GM18907 (cell line): ENCODE measurements at regions not wholly inside any gene's neighbourhood (a gene's known extent, or its start where the extent isn't known, plus 50 kb on each side); places are given as distances from the start of the nearest gene placed in this dataset.

Experiments used
- ATAC-seq: cut with Tn5 transposase; IDR thresholded peaks from one replicate; pipeline ENCODE4 v1.9.1; 2021; ENCODE audit warnings: mild to moderate bottlenecking, moderate library complexity; ENCODE audit not compliant: unreplicated experiment

- no peak for ATAC-seq
These were observed 228.4 kb upstream of the N4BP1 start for GRCh38 chr16:48838349-48838748.

DNA sequence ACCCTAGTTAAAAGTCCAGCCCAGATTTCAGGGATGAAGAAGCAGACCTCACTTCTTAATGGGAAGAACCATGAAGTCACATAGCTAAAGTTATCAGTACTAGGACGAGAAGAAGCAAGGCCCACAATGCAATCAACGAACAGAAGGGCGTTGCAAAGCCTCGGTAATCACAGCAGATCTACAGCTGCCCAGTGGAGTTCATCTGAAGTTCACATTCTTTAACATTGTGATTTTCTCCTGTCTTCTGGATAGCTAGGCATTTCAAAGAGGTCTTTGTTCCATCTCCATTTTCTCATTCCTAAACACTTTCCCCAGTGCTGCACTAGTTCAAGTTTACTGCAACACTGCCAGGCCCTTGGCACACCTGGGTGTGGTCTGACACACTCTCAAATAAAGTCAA lies 226.7 kb upstream of the N4BP1 start:
- no peak for ATAC-seq

DNA sequence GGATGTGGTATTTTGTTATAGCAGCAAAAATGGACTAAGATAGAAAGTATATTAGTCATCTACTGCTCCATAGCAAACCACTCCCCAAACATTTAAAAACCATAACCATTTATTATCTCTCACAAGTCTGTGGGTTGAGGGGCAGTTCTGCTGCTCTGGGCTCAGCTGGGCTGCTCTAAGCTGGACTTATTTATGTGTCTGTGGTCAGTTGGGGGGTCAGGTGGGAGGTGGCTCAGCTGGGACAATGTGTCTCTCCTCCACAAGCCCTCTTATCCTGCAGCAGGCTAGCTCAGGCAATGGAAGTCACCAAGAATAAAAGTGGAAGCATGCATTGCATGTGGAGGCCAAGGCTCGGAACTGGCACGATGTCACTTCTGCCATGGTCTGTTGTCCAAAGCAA lies 226.1 kb upstream of the N4BP1 start:
- no peak for ATAC-seq

DNA sequence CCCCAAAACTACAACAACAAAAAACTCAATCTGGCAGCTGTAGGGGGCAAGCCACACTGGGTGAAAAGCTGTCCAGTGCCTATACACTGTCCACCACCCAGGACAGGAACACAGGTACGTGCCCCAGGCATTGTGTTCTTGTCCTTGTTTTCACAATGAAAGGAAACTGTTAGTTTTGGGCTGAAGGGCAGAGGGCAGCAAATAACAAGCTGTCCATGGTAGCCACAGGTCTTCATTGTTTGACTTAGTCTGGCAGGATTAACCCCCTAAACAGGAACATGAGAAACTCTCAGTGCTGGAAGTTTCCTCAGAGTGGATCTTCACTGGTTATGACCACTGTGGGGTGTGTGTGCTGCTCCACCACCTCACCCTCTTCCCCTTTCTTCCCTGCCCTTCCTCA lies 224.6 kb upstream of the N4BP1 start:
- ATAC-seq, result no peak

DNA sequence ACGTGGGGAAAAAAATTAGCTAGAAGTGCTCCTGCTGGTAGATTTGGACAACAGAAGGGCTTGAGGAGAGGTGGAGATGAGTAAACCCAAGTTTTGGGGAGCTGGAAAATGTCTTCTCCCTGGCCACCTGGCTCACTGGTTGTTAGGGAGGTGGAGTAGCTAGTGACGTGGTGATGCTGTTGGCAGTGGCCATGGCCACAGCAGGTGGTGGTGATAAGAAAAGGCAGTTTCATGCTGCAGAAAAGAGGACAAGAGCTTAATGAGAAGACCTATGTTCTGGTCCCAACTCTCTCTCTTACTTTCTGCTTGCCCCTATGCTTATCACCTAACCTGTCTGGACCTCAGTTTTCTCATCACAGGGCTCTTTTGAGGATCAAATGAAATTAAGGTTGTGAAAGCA lies 223.5 kb upstream of the N4BP1 start:
- no peak for ATAC-seq

DNA sequence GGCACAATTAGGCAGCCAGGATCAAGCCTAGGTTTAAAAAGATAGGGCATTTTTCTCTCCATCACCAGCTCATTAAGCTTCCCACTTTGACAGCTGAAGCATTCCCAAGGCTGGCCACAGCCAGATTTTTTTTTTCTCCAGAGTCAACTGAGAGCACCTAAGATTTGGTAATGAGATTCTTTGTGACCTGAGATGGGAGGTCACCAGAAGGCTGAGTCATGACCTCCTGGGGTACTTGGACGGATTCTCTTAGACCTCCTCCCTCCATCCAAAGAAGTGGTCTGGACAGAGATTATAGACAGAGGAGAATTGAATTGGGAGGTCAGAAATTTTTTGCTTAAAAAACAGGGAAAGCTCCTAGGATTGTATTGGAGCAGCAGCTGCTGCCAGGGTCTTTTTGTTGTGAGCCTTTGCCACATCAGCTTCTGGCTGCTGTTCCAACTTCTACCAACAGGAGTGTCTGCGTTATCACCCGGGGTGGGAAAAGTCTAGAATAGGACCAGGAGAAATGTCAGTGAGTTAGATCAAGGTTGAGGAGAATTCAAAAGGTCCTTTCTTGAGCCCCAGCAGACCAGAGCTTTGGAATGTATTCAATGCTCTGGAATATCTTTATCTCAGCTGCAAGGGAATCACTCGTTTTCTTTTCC lies 221.2 kb upstream of the N4BP1 start:
- no peak for ATAC-seq

DNA sequence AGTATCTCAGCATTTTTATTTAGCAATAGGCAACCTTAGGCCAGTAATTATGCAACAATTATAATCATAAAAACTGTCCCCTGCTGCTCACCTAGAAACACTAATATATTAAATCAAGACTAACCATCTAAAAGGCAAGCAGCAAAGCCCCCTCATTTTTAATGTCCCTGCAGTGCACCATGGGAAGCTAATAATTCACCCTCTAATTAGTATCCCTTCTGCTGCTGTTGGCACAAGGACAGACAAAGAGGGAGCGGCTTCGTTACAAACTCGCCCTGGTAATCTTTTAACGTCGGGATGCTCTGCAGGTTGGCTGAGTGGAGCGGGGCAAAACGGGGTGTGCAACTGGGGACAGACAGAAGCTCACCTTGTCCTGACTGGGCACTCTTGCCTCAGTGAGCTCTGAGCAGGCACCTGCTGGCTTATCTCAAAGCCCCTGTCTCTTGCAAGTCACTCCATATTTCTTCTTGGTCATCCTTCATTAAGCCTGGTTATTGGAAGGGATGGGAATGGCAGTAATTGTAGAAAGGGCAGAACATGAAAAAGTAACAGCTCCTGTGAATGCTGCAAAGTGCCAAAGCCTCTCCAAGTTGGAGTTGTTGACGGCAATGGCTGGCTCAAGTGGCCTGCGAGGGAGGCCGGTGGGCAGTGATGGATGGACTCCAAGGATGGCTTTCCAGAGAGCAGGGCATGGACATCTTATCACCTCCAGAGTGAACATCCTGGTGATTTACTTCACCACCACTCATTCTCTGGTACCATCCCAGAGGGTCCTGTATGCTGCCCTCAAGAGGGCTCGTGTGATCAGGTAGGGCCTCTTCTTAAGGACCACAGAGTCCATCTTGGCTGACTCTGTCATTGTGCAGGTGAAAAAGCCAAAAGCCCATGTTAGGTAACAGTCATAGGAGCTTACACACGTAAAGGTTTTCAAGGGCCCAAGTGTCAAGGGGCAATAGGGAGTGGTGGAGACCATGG lies 219.6 kb upstream of the N4BP1 start:
- ATAC-seq, result no peak

GRCh38 chr16:48824271-48824670 lies 214.3 kb upstream of the N4BP1 start:
- no peak for ATAC-seq

- no peak for ATAC-seq
These were observed 212.5 kb upstream of the N4BP1 start for GRCh38 chr16:48822431-48822830.

GRCh38 chr16:48820379-48820778 lies 210.4 kb upstream of the N4BP1 start:
- ATAC-seq, result no peak

DNA sequence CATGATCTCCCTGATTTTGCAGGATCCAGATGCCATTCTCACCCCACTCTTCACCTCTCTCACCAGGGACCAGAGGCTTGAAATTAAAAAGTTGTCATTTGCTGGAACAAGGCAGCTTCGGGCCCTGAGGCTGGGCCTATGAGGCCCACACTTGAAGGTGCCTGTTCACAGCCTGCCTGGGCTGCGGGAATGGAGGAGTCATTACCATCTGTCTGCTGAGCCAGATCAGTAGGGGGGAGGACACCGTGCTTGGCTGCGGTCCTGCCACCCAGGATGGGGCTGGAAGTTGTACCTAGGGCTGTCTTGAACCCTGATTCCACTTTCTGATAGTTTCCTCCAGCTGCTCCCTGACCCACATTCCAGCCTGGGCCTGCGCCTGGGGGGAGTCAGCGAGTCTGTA lies 208.3 kb upstream of the N4BP1 start:
- no peak for ATAC-seq

DNA sequence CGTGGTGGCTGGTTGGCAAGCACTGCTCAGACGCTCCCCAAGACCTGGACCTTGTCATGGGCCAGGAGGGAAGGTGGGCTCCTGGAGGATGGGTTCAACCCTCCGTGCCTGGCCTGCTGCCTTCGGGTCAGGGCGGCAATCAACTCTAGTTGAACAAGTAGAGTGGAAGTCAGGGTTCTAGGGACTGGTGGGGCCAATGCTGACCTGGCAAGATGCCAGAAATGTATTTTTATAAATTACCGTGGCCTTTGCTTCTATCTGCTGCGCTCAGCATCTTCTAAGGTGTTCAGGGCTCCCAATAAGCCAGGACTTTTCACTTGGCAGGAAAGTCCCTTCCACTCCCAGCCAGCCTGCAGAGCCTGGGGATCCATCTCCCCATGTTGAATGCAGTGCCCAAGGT lies 207.1 kb upstream of the N4BP1 start:
- ATAC-seq, result no peak

DNA sequence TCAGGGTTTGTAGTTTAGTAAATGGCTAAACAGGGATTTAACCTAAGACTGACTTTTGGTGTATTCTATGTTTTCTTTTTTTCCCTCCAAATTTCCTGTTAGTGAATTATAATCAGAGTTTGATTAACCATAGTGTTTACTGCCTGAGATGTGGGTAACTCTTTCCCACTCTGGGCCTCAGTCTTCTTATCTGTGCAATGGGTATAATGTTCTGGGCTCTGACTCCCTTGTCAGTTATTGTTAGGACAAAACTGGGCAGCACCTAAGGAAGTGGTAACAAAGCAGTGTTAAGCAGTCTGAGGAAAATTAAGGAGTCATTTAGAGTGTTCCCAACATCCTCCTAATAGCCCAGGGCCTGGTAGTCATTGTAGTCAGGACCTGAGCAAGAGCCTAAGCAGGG lies 206.4 kb upstream of the N4BP1 start:
- no peak for ATAC-seq

DNA sequence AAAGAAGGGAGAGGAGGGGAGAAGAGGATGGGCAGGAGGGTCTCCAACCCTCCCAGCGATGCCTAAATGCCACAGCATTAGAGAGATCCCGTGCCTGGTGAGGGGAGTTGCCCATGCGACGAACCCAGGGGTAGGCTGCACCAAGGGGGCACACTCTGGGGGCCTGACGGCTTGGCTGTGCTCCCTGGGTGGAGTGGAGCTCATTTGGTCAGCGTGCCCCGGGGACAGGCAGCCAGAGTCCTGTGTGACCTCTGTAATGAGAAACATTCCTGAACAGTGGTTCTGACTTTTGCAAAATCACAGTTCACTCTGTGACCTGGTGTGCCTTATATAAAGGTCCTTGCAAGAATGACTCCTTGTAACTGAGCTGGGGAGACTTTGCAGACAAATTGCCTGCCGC lies 205.0 kb upstream of the N4BP1 start:
- no peak for ATAC-seq

- no peak for ATAC-seq
These were observed 203.5 kb upstream of the N4BP1 start for GRCh38 chr16:48813485-48813884.

GRCh38 chr16:48812856-48813255 lies 202.9 kb upstream of the N4BP1 start:
- ATAC-seq, result no peak

DNA sequence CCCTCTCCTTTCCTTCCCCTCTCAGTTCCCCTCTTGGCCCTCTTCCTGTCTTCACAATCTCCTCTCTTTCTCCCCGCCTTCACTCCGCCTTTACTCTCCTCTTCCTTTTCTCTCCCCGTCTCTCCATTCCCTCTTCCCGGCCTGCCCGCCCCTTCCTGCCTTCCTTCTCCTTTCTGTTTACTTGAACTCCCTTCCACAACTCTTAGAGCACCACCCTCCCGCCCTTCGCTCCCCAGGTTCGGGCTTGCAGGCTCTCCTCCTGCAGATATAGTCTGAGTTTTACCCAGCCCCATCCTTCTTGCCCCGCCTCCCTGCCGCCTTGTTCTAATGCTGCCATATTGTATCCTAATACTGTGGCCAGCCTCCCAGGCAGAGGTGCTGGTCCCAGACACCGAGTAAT lies 201.5 kb upstream of the N4BP1 start:
- ATAC-seq, result no peak

- no peak for ATAC-seq
These were observed 200.9 kb upstream of the N4BP1 start for GRCh38 chr16:48810803-48811453.

DNA sequence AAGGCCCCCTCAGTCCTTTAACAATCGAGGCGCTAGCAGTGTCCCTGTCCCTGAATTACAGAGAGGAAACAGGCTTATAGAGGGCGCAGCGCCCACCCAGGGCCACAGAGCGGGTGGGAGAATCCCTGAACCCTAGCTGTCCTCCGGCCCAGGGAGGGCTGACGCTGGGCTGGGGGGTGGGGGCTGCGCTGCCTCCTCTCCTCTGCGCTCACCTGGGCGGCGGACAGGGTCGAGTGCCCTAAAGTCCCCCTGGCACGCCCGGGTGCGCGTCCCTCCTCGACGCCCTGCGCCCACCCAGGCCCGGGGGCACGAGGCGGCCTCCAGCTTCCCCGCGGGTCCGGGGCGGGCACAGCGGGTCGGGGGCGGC lies 200.4 kb upstream of the N4BP1 start:
- no peak for ATAC-seq

GRCh38 chr16:48790151-48790550 lies 180.2 kb upstream of the N4BP1 start:
- ATAC-seq, result no peak

DNA sequence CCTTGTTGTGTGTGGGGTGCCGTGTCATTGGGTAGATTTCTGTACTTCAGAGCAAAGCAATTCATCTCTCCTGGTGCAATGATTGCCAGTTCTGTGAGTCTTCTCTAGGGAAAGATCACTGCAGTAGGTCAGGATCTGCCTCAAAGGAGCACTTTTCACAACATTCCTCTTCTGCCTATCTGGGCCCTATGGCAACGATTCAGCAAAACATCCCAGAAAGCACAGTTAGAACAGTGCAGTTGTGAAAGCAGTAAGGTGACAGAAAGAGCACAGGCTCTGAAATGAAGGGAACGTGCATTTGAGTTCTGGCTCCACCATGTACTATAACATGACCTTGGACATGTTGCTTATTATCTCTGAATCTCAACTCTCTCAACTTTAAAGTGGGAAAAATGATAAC lies 178.5 kb upstream of the N4BP1 start:
- ATAC-seq, result no peak

DNA sequence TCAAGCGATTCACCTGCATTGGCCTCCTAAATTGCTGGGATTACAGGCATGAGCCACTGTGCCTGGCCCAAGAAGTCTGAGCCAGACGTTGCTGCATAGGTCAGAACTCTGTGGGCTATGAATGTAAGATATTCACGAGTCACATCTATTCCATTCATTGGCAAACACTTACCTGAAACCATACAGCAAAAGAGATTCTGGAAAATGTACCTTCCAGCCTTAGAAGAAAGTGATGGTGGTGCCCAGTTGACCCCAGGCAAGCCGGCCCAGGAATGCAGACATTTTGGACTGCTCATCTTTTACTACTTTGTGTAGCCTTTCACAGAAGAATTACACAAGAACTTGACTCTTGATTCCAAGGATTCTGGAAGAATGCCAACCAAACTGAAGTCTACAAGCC lies 135.6 kb upstream of the N4BP1 start:
- ATAC-seq, result no peak
